SKM-1 treated with dmso at 0.1 percent for 144 hours (cell line): ENCODE measurements at regions not wholly inside any gene's neighbourhood (a gene's known extent, or its start where the extent isn't known, plus 50 kb on each side); places are given as distances from the start of the nearest gene placed in this dataset.
A peak's percentile ranks its signal among the peaks of the same experiment; 100 is the strongest.

Source experiments
- DNase-seq: peaks from one replicate; lab custom pipeline; 2025; ENCODE audit not compliant: unreplicated experiment; lab: John Stamatoyannopoulos, UW

- peak; percentile 15 for DNase-seq
These were observed 130.0 kb upstream of the BMP5 start for GRCh38 chr6:56005426-56005825.

- no peak for DNase-seq
These were observed 129.0 kb upstream of the BMP5 start for GRCh38 chr6:56004426-56004825.

GRCh38 chr6:56003616-56004015 lies 128.2 kb upstream of the BMP5 start:
- no peak for DNase-seq

GRCh38 chr6:56002336-56002735 lies 126.9 kb upstream of the BMP5 start:
- no peak for DNase-seq

- no peak for DNase-seq
These were observed 123.2 kb upstream of the BMP5 start for GRCh38 chr6:55998576-55998975.

- DNase-seq, result no peak
These were observed 122.0 kb upstream of the BMP5 start for GRCh38 chr6:55997223-55997874.

- DNase-seq, result peak; percentile 37
These were observed 119.1 kb upstream of the BMP5 start for GRCh38 chr6:55994531-55994930.

GRCh38 chr6:55993418-55993817 lies 118.0 kb upstream of the BMP5 start:
- DNase-seq, result no peak

GRCh38 chr6:55992546-55992945 lies 117.2 kb upstream of the BMP5 start:
- DNase-seq, result no peak

GRCh38 chr6:55985309-55985708 lies 109.9 kb upstream of the BMP5 start:
- DNase-seq, result no peak

- DNase-seq, result no peak
These were observed 108.5 kb upstream of the BMP5 start for GRCh38 chr6:55983861-55984260.

GRCh38 chr6:55981660-55982059 lies 106.3 kb upstream of the BMP5 start:
- no peak for DNase-seq

GRCh38 chr6:55980627-55981211 lies 105.3 kb upstream of the BMP5 start:
- peak; percentile 65 for DNase-seq

- DNase-seq, result no peak
These were observed 104.1 kb upstream of the BMP5 start for GRCh38 chr6:55979526-55979925.

- DNase-seq, result no peak
These were observed 102.7 kb upstream of the BMP5 start for GRCh38 chr6:55977959-55978665.

- DNase-seq, result no peak
These were observed 99.3 kb upstream of the BMP5 start for GRCh38 chr6:55974688-55975087.

- DNase-seq, result no peak
These were observed 96.7 kb upstream of the BMP5 start for GRCh38 chr6:55972091-55972490.

GRCh38 chr6:55969526-55969925 lies 94.1 kb upstream of the BMP5 start:
- DNase-seq, result no peak

GRCh38 chr6:55968926-55969325 lies 93.5 kb upstream of the BMP5 start:
- no peak for DNase-seq

- no peak for DNase-seq
These were observed 88.7 kb upstream of the BMP5 start for GRCh38 chr6:55964136-55964535.

GRCh38 chr6:55963301-55963700 lies 87.9 kb upstream of the BMP5 start:
- DNase-seq, result no peak

- DNase-seq, result no peak
These were observed 85.0 kb upstream of the BMP5 start for GRCh38 chr6:55960344-55960743.
